ENCODE measurements at regions not wholly inside any gene's neighbourhood (a gene's known extent, or its start where the extent isn't known, plus 50 kb on each side); places are given as distances from the start of the nearest gene placed in this dataset.
"Not testable (repeated sequence)": the region's sequence is repeated elsewhere in the genome, so short reads cannot be mapped to it uniquely, and the experiment has no call there.

DNA sequence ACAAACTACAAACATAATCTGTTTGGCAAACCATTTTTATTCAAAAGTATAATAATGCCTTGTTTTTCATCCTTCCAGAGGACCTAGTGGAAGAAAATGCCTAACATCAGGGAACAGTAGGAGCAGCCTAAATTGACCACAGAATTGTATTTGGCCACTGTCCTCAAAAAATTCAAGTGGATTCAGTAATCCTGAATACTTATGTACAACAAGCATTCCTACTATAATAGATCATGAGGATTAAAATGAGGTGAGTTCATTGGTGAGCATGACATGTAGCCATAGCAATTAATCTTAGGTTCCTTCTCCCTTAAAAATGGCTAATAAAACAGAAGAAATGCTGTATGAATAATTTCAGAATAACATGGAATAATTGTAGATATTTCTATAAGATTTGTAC is 209.3 kb downstream of the DAD1 start:
- no peak overlapping the region for H3K4me3 ChIP-seq (ENCODE audit: control insufficient read depth, low read depth, low read length)
- no peak for DNase-seq (ENCODE audit: low read depth)
- TF ChIP-seq, protein P1, sequence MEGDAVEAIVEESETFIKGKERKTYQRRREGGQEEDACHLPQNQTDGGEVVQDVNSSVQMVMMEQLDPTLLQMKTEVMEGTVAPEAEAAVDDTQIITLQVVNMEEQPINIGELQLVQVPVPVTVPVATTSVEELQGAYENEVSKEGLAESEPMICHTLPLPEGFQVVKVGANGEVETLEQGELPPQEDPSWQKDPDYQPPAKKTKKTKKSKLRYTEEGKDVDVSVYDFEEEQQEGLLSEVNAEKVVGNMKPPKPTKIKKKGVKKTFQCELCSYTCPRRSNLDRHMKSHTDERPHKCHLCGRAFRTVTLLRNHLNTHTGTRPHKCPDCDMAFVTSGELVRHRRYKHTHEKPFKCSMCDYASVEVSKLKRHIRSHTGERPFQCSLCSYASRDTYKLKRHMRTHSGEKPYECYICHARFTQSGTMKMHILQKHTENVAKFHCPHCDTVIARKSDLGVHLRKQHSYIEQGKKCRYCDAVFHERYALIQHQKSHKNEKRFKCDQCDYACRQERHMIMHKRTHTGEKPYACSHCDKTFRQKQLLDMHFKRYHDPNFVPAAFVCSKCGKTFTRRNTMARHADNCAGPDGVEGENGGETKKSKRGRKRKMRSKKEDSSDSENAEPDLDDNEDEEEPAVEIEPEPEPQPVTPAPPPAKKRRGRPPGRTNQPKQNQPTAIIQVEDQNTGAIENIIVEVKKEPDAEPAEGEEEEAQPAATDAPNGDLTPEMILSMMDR (IDR thresholded peaks at IDR 0.05; ENCODE audit: control insufficient read depth, insufficient read depth, low read depth, low read length, missing control alignments) = no peak

DNA sequence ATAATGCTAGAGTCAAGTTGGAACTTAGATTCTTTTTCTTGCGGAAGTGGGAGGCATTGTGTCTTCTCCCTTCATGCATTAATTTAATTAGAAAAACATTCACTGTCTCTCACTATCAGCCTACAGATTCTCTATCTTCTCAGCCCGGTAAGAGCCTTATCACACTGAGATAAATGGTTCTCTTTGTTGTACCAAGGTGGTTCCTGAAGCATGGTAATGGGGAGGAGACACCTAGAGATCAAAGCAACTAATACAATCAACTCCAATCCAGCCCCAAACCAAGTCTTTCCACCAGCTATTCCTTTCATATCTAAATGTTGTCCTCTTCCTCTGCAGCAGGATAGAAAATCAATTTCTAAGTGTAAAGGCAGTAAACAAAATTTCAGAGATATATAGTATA is 210.8 kb downstream of the DAD1 start:
- DNase-seq (ENCODE audit: low read depth) = no peak
- TF ChIP-seq, protein P1 (IDR thresholded peaks at IDR 0.05; ENCODE audit: control insufficient read depth, insufficient read depth, low read depth, low read length, missing control alignments) = no peak
- H3K4me3 ChIP-seq (ENCODE audit: control insufficient read depth, low read depth, low read length) = no peak overlapping the region

DNA sequence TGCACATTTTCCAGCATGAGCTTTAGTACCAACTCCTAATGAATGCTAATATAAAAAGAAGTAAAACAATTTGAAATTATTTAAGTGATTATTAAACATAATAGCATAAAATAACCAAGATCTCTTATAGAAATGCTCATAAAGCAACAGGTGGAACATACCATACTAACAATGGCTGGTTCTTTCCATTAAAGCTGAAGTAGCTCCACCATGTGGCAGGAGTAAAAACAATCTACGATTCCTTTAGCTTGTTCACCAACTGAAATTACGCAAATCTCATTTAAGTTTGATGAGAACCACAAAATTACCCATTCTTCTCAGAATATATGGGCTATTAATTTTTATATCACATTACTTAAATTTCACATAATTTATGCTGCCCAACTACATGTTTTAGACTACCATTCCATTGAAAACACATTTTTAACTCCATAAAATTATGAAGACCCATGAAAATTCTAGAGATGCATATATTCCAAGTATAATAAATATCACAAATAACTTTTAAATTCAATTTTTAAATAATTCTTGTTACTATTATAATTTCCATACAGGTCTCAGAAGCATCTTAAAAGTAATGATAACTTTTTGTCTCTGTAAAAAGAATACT is 213.6 kb downstream of the DAD1 start:
- TF ChIP-seq, protein P1 (IDR thresholded peaks at IDR 0.05; ENCODE audit: control insufficient read depth, insufficient read depth, low read depth, low read length, missing control alignments) = peak; percentile 53
- DNase-seq (ENCODE audit: low read depth) = no peak
- no peak overlapping the region for H3K4me3 ChIP-seq (ENCODE audit: control insufficient read depth, low read depth, low read length)

DNA sequence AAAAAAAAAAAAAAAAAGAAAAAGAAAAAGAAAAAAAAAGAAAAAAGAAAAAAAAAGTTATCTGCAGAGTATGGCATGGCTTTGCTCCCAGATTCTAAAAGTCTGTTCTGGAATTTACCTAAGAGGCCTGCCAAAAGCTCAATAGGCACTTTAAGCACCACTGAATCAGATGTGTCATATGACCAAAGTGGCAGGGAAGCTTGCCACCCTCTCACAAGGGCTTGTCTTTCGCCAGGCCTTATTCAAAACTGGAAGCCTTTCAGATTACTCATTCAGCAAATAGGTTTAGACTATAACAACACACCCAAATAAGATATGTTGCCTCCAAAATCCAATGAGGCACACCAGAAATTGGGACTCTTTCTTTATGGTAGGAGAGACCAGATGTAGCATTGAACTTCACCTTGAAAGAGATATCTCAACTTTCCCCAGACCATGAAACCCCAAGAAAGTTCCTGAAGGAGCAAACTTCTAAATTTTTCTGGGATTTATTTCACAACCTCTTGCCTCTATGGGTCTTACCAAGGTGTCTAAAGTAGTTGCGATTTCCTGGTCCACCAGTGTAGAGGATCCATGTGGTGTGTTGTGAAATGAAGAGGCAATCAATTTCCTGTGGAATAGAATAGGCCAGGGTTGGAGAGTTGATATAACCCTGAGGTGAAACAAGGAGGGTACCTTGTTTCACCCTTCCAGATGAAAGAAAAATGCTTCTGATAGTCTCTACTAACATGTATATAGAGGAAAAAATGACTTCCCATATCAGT is 218.8 kb downstream of the DAD1 start:
- TF ChIP-seq, protein P1 (IDR thresholded peaks at IDR 0.05; ENCODE audit: control insufficient read depth, insufficient read depth, low read depth, low read length, missing control alignments) = no peak
- no peak for DNase-seq (ENCODE audit: low read depth)
- H3K4me3 ChIP-seq (ENCODE audit: control insufficient read depth, low read depth, low read length) = no peak overlapping the region

DNA sequence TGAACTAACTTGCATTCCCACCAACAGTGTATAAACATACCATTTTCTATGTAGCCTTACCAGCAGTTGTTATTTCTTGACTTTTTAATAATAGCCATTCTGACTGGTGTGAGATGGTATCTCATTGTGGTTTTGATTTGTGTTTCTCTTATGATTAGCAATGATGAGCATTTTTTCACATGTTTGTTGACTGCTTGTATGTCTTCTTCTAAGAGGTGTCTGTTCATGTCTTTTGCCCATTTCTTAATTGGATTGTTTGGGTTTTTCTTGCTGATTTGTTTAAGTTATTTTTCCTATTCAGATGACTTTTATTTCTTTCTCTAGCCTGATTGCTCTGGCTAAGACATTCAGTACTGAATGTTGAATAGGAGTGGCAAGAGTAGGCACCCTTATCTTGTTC is 230.3 kb downstream of the DAD1 start:
- no peak for DNase-seq (ENCODE audit: low read depth)
- TF ChIP-seq, protein P1 (IDR thresholded peaks at IDR 0.05; ENCODE audit: control insufficient read depth, insufficient read depth, low read depth, low read length, missing control alignments) = no peak
- H3K4me3 ChIP-seq (ENCODE audit: control insufficient read depth, low read depth, low read length) = no peak overlapping the region

DNA sequence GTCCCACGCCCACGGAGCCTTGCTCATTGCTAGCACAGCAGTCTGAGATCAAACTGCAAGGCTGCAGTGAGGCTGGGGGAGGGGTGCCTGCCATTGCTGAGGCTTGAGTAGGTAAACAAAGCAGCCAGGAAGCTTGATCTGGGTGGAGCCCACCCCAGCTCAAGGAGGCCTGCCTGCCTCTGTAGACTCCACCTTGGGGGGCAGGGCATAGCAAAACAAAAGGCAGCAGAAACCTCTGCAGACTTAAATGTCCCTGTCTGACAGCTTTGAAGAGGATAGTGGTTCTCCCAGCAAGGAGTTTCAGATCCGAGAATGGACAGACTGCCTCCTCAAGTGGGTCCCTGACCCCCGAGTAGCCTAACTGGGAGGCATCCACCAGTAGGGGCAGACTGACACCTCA is 239.7 kb downstream of the DAD1 start:
- H3K4me3 ChIP-seq (ENCODE audit: control insufficient read depth, low read depth, low read length); DNase-seq (ENCODE audit: low read depth): not testable (repeated sequence)

DNA sequence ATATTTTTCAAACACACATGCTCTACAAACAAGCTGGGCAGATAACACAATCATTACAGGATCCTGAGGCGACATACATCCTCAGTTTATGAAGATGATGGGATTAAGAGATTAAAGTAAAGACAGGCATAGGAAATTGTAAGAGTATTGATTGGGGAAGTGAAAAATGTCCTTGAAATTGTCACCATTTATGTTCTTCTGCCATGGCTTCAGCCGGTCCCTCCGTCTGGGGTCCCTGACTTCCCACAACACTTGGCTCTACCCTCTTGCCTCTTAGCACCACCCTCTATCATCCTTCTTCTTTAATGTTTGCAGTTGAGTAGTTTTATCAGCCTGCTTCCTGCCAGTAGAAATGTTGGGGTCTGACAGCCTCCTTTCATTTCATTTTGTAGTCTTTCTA is 244.4 kb downstream of the DAD1 start:
- no peak overlapping the region for H3K4me3 ChIP-seq (ENCODE audit: control insufficient read depth, low read depth, low read length)
- DNase-seq (ENCODE audit: low read depth) = no peak
- TF ChIP-seq, protein P1 (IDR thresholded peaks at IDR 0.05; ENCODE audit: control insufficient read depth, insufficient read depth, low read depth, low read length, missing control alignments) = no peak

DNA sequence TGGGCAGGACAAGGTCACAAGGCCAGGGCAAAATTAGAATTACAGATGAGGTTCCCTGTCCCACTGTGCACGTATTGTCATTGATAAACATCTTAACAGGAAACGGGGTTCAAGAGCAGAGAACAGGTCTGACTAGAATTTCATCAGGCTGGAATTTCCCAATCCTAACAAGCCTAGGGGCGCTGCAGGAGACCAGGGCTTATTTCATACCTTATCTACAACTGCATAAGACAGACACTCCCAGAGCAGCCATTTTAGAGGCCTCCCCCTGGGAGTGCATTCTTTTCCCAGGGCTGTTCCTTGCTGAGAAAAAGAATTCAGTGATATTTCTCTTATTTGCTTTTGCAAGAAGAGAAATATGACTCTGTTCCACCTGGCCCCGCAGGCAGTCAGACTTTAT is 244.8 kb downstream of the DAD1 start:
- not testable (repeated sequence) for H3K4me3 ChIP-seq (ENCODE audit: control insufficient read depth, low read depth, low read length); DNase-seq (ENCODE audit: low read depth)

Data from AG09309 (cell line).